SW480 (cell line): ENCODE measurements at regions not wholly inside any gene's neighbourhood (a gene's known extent, or its start where the extent isn't known, plus 50 kb on each side); places are given as distances from the start of the nearest gene placed in this dataset.
"Not testable (repeated sequence)": the region's sequence is repeated elsewhere in the genome, so short reads cannot be mapped to it uniquely, and the experiment has no call there.

Experiments used
- DNase-seq: peaks from one replicate; pipeline ENCODE4 v3.0.0-alpha.2; 2016; ENCODE audit warnings: low spot score

- no peak for DNase-seq
These were observed 50.2 kb upstream of the CPNE4 start for GRCh38 chr3:132084982-132085381.

- no peak for DNase-seq
These were observed 52.5 kb upstream of the CPNE4 start for GRCh38 chr3:132087356-132087755.

GRCh38 chr3:132088291-132088690 is 53.5 kb upstream of the CPNE4 start:
- DNase-seq: no peak

GRCh38 chr3:132090921-132091320 is 56.1 kb upstream of the CPNE4 start:
- DNase-seq: no peak

GRCh38 chr3:132116601-132117000 is 81.8 kb upstream of the CPNE4 start:
- no peak for DNase-seq

GRCh38 chr3:132117642-132118041 is 82.8 kb upstream of the CPNE4 start:
- DNase-seq: no peak

GRCh38 chr3:132119531-132119930 is 84.7 kb upstream of the CPNE4 start:
- DNase-seq: no peak

- no peak for DNase-seq
These were observed 89.3 kb upstream of the CPNE4 start for GRCh38 chr3:132124096-132124495.

GRCh38 chr3:132124651-132125284 is 90.0 kb upstream of the CPNE4 start:
- no peak for DNase-seq

GRCh38 chr3:132134611-132135010 is 99.8 kb upstream of the CPNE4 start:
- DNase-seq: no peak

GRCh38 chr3:132135628-132136333 is 101.0 kb upstream of the CPNE4 start:
- peak; percentile 13 for DNase-seq

GRCh38 chr3:132136334-132136716 is 101.5 kb upstream of the CPNE4 start:
- DNase-seq: no peak

GRCh38 chr3:132136902-132137301 is 102.1 kb upstream of the CPNE4 start:
- DNase-seq: not testable (repeated sequence)

- DNase-seq: no peak
These were observed 111.0 kb upstream of the CPNE4 start for GRCh38 chr3:132145833-132146232.

GRCh38 chr3:132154619-132155018 is 119.8 kb upstream of the CPNE4 start:
- DNase-seq: no peak

GRCh38 chr3:132159145-132159544 is 124.3 kb upstream of the CPNE4 start:
- no peak for DNase-seq

GRCh38 chr3:132160198-132160597 is 125.4 kb upstream of the CPNE4 start:
- DNase-seq: no peak

GRCh38 chr3:132161608-132162007 is 126.8 kb upstream of the CPNE4 start:
- peak; percentile 1 for DNase-seq

- no peak for DNase-seq
These were observed 129.8 kb upstream of the CPNE4 start for GRCh38 chr3:132164469-132165092.

- DNase-seq: no peak
These were observed 133.1 kb upstream of the CPNE4 start for GRCh38 chr3:132167870-132168269.

- no peak for DNase-seq
These were observed 139.7 kb upstream of the CPNE4 start for GRCh38 chr3:132174500-132174899.

- peak; percentile 61 for DNase-seq
These were observed 136.8 kb upstream of the ACP3 start for GRCh38 chr3:132180337-132180791.

- no peak for DNase-seq
These were observed 133.4 kb upstream of the ACP3 start for GRCh38 chr3:132183811-132184210.
